ENCODE measurements at regions not wholly inside any gene's neighbourhood (a gene's known extent, or its start where the extent isn't known, plus 50 kb on each side); places are given as distances from the start of the nearest gene placed in this dataset.

- Histone ChIP-seq H3K79me2 (ENCODE audit: insufficient read depth, low read length) (no peaks in the 10 kb centered on the region), H3K4me3 (ENCODE audit: insufficient read depth, low read depth, low read length) (no peak overlapping the region), H3K9ac (ENCODE audit: low read length) (no peak overlapping the region), H3K36me3 (ENCODE audit: insufficient read depth, low read length) (no peaks in the 10 kb centered on the region), H3K9me3 (ENCODE audit: insufficient read depth, low read depth, low read length) (no peaks in the 10 kb centered on the region), H3K4me2 (ENCODE audit: low read length) (no peak overlapping the region), H3K27ac (ENCODE audit: low read depth, low read length) (no peak overlapping the region), H4K20me1 (ENCODE audit: insufficient read depth, low read length) (no peaks in the 10 kb centered on the region), H3K4me1 (ENCODE audit: insufficient read depth, low read length) (no peaks in the 10 kb centered on the region), H2AFZ (ENCODE audit: low read depth, low read length) (no peak overlapping the region), H3K27me3 (ENCODE audit: insufficient read depth, low read length) (no peaks in the 10 kb centered on the region)
- H3K27me3 Mint-ChIP-seq (ENCODE audit: low read depth, unreplicated experiment): peaks cover 1% of the 10 kb centered on the region
- no peak for FAIRE-seq
- TF ChIP-seq EZH2 (IDR thresholded peaks at IDR 0.05; ENCODE audit: insufficient read depth, low read length) (no peak), CTCF (IDR thresholded peaks at IDR 0.05; ENCODE audit: insufficient read depth, low read depth, low read length) (no peak)
- DNase-seq (ENCODE audit: low read depth): no peak
- no peak overlapping the region for H3K4me3 Mint-ChIP-seq (ENCODE audit: unreplicated experiment)
- peaks cover 2% of the 10 kb centered on the region for H3K4me1 Mint-ChIP-seq (ENCODE audit: low read depth, unreplicated experiment)
- H3K36me3 Mint-ChIP-seq (ENCODE audit: low read depth, unreplicated experiment): no peaks in the 10 kb centered on the region
- H3K9me3 Mint-ChIP-seq (ENCODE audit: unreplicated experiment): peaks cover 2% of the 10 kb centered on the region
- no peak overlapping the region for H3K27ac Mint-ChIP-seq (ENCODE audit: unreplicated experiment)
Measured at GRCh38 chr15:93859176-93859575, 372.2 kb upstream of the MCTP2 start.

- Mint-ChIP-seq H3K4me3 (ENCODE audit: unreplicated experiment) (no peak overlapping the region), H3K36me3 (ENCODE audit: low read depth, unreplicated experiment) (no peaks in the 10 kb centered on the region), H3K27ac (ENCODE audit: unreplicated experiment) (no peak overlapping the region), H3K4me1 (ENCODE audit: low read depth, unreplicated experiment) (no peaks in the 10 kb centered on the region), H3K27me3 (ENCODE audit: low read depth, unreplicated experiment) (peaks cover 6% of the 10 kb centered on the region), H3K9me3 (ENCODE audit: unreplicated experiment) (no peaks in the 10 kb centered on the region)
- Histone ChIP-seq H3K4me1 (ENCODE audit: insufficient read depth, low read length) (no peaks in the 10 kb centered on the region), H3K4me2 (ENCODE audit: low read length) (no peak overlapping the region), H3K9me3 (ENCODE audit: insufficient read depth, low read depth, low read length) (no peaks in the 10 kb centered on the region), H3K27me3 (ENCODE audit: insufficient read depth, low read length) (no peaks in the 10 kb centered on the region), H3K27ac (ENCODE audit: low read depth, low read length) (no peak overlapping the region), H4K20me1 (ENCODE audit: insufficient read depth, low read length) (no peaks in the 10 kb centered on the region), H2AFZ (ENCODE audit: low read depth, low read length) (no peak overlapping the region), H3K4me3 (ENCODE audit: insufficient read depth, low read depth, low read length) (no peak overlapping the region), H3K36me3 (ENCODE audit: insufficient read depth, low read length) (no peaks in the 10 kb centered on the region), H3K9ac (ENCODE audit: low read length) (no peak overlapping the region), H3K79me2 (ENCODE audit: insufficient read depth, low read length) (no peaks in the 10 kb centered on the region)
- TF ChIP-seq CTCF (IDR thresholded peaks at IDR 0.05; ENCODE audit: insufficient read depth, low read depth, low read length): no peak
- no peak for TF ChIP-seq EZH2 (IDR thresholded peaks at IDR 0.05; ENCODE audit: insufficient read depth, low read length)
- DNase-seq (ENCODE audit: low read depth) (no peak), FAIRE-seq (no peak)
Measured at GRCh38 chr15:93855181-93855826, 376.1 kb upstream of the MCTP2 start.

GRCh38 chr15:93854088-93854487, 377.3 kb upstream of the MCTP2 start:
- H3K9me3 ChIP-seq (ENCODE audit: insufficient read depth, low read depth, low read length): no peaks in the 10 kb centered on the region
- Mint-ChIP-seq H3K9me3 (ENCODE audit: unreplicated experiment) (no peaks in the 10 kb centered on the region), H3K36me3 (ENCODE audit: low read depth, unreplicated experiment) (no peaks in the 10 kb centered on the region), H3K4me1 (ENCODE audit: low read depth, unreplicated experiment) (no peaks in the 10 kb centered on the region), H3K27ac (ENCODE audit: unreplicated experiment) (no peak overlapping the region), H3K27me3 (ENCODE audit: low read depth, unreplicated experiment) (peaks cover 6% of the 10 kb centered on the region), H3K4me3 (ENCODE audit: unreplicated experiment) (no peak overlapping the region)
- H3K4me2 ChIP-seq (ENCODE audit: low read length): no peak overlapping the region
- no peak overlapping the region for H3K27ac ChIP-seq (ENCODE audit: low read depth, low read length)
- no peak overlapping the region for H3K9ac ChIP-seq (ENCODE audit: low read length)
- FAIRE-seq: no peak
- no peak overlapping the region for H2AFZ ChIP-seq (ENCODE audit: low read depth, low read length)
- DNase-seq (ENCODE audit: low read depth): no peak
- no peaks in the 10 kb centered on the region for H3K27me3 ChIP-seq (ENCODE audit: insufficient read depth, low read length)
- H3K4me1 ChIP-seq (ENCODE audit: insufficient read depth, low read length): no peaks in the 10 kb centered on the region
- H4K20me1 ChIP-seq (ENCODE audit: insufficient read depth, low read length): no peaks in the 10 kb centered on the region
- H3K4me3 ChIP-seq (ENCODE audit: insufficient read depth, low read depth, low read length): no peak overlapping the region
- H3K36me3 ChIP-seq (ENCODE audit: insufficient read depth, low read length): no peaks in the 10 kb centered on the region
- no peaks in the 10 kb centered on the region for H3K79me2 ChIP-seq (ENCODE audit: insufficient read depth, low read length)
- TF ChIP-seq EZH2 (IDR thresholded peaks at IDR 0.05; ENCODE audit: insufficient read depth, low read length): no peak
- no peak for TF ChIP-seq CTCF (IDR thresholded peaks at IDR 0.05; ENCODE audit: insufficient read depth, low read depth, low read length)
